ENCODE measurements at regions not wholly inside any gene's neighbourhood (a gene's known extent, or its start where the extent isn't known, plus 50 kb on each side); places are given as distances from the start of the nearest gene placed in this dataset.

- no peak for ATAC-seq
- intact Hi-C loops (cut with DNase I): no loop called here
These were observed 237.2 kb upstream of the ITM2A start for GRCh38 chrX:79604364-79604763.

GRCh38 chrX:79601341-79602131 is 234.4 kb upstream of the ITM2A start:
- no peaks in the 10 kb centered on the region for H3K27me3 ChIP-seq
- intact Hi-C loops (cut with DNase I): no loop called here
- no peak overlapping the region for H3K27ac ChIP-seq
- no peaks in the 10 kb centered on the region for H3K9me3 ChIP-seq
- no peaks in the 10 kb centered on the region for H3K36me3 ChIP-seq
- no peaks in the 10 kb centered on the region for H3K4me1 ChIP-seq
- ATAC-seq: no peak
- H3K4me3 ChIP-seq: no peak overlapping the region
- no peak for TF ChIP-seq CTCF (IDR thresholded peaks at IDR 0.05)
- DNase-seq: no peak

More at GRCh38 chrX:79604364-79604763, 237.2 kb upstream of the ITM2A start:
- H3K27ac ChIP-seq: no peak overlapping the region
- no peak for TF ChIP-seq CTCF (IDR thresholded peaks at IDR 0.05)
- H3K27me3 ChIP-seq: no peaks in the 10 kb centered on the region
- H3K36me3 ChIP-seq: no peaks in the 10 kb centered on the region
- no peaks in the 10 kb centered on the region for H3K4me1 ChIP-seq
- no peak for DNase-seq
- H3K4me3 ChIP-seq: no peak overlapping the region
- H3K9me3 ChIP-seq: no peaks in the 10 kb centered on the region

DNA sequence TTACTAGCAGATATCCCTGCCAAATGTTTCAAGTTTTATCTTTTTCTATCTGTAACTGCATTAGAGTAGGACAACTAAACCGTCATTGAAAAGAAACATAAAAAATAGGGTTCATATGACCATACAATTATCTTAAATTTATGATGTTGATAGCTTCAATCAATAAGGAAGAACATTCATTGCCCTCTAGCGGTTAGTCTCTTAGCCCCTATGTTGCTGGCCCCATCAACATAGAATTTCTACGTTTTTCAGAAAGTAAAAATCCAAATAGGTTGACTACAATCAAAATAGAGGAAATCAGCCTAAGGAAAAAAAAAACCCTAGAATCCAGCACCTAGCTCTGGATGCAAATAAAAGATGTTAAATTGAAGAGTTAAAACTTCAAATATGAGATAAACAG is 225.1 kb upstream of the ITM2A start:
- no peak overlapping the region for H3K4me3 ChIP-seq
- H3K27ac ChIP-seq: no peak overlapping the region
- DNase-seq (no peak), ATAC-seq (no peak)
- no peaks in the 10 kb centered on the region for H3K36me3 ChIP-seq
- no peaks in the 10 kb centered on the region for H3K4me1 ChIP-seq
- TF ChIP-seq CTCF (IDR thresholded peaks at IDR 0.05): no peak
- no peaks in the 10 kb centered on the region for H3K9me3 ChIP-seq
- intact Hi-C loops (cut with DNase I): no loop called here
- no peaks in the 10 kb centered on the region for H3K27me3 ChIP-seq

DNA sequence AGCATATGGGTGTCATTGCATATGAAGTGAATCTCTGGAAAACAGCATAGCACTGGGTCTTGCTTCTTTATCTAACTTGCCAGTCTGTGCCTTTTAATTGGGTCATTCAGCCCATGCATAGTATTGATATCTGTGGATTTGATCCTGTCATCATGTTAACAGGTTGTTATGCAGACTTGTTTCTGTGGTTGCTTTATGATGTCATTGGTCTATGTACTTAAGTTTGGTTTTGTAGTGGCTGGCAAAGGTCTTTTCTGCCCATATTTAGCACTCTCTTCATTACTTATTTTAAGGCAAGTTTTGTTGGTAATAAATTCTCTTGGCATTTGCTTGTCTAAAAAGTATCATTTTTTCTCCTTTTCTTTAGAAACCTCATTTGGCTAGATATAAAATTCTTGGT is 221.1 kb upstream of the ITM2A start:
- Histone ChIP-seq H3K27ac (no peak overlapping the region), H3K4me1 (no peaks in the 10 kb centered on the region), H3K36me3 (no peaks in the 10 kb centered on the region), H3K27me3 (peaks cover 0 to 4% of the 10 kb centered on the region in 2 donors), H3K9me3 (no peaks in the 10 kb centered on the region), H3K4me3 (no peak overlapping the region)
- ATAC-seq: no peak
- TF ChIP-seq CTCF (IDR thresholded peaks at IDR 0.05): no peak
- no peak for DNase-seq
- intact Hi-C loops (cut with DNase I): no loop called here

DNA sequence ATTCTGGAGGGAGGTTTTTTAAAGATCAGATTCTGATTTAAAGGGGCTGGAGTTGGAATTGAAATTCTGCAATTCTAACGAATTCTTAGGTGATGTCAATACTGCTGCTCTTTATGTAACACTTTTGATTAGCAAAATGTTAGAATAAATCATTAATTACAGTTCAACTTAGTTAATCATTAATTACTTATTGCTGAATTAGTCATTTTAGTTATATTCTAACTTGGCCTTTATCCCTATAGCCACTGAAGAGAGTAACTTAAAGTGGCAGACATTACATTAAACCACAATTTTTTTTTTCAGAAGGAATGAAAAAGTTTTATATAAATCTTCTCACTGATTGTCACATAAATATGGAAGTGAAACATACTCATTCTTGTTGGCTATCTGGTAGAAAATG is 206.6 kb upstream of the ITM2A start:
- H3K27me3 ChIP-seq: no peaks in the 10 kb centered on the region
- intact Hi-C loops (cut with DNase I): no loop called here
- no peaks in the 10 kb centered on the region for H3K4me1 ChIP-seq
- no peak for ATAC-seq
- no peak overlapping the region for H3K4me3 ChIP-seq
- no peaks in the 10 kb centered on the region for H3K9me3 ChIP-seq
- TF ChIP-seq CTCF (IDR thresholded peaks at IDR 0.05): no peak
- no peak overlapping the region for H3K27ac ChIP-seq
- no peaks in the 10 kb centered on the region for H3K36me3 ChIP-seq
- DNase-seq: no peak
